Gastrocnemius medialis (tissue), 4 donors: ENCODE measurements at regions not wholly inside any gene's neighbourhood (a gene's known extent, or its start where the extent isn't known, plus 50 kb on each side); places are given as distances from the start of the nearest gene placed in this dataset.

Experiments used
- ATAC-seq, 2 donors: fragments of 150-250 bp; one replicate each; pipeline ENCODE4 v1.9.1; 2016
- DNase-seq, 2 donors: peaks; one replicate each; pipeline ENCODE4 v3.0.0-alpha.2; 2019
- H3K27ac ChIP-seq, 4 donors: fragments of 200-600 bp; sonication (generic); 1 replicate in 1 of 4; 2 replicates in 3 of 4; pipeline ENCODE4 v1.5.1; 2016 to 2018; ENCODE audit warnings: mild to moderate bottlenecking in 2 of 4, moderate library complexity in 1 of 4
- H3K27me3 ChIP-seq, 3 donors: fragments of 200-600 bp; sonication (generic) in 2 of 3; 1 replicate in 1 of 3; 2 replicates in 2 of 3; pipeline versions ENCODE4 v1.5.1 to v1.6.0; 2016 to 2019; ENCODE audit warnings: mild to moderate bottlenecking in 1 of 3, moderate library complexity in 1 of 3
- H3K36me3 ChIP-seq, 2 donors: fragments of 200-600 bp; sonication (generic) in 1 of 2; one replicate each; pipeline ENCODE4 v1.5.1; 2017 to 2018
- H3K4me1 ChIP-seq, 2 donors: fragments of 200-600 bp; sonication (generic) in 1 of 2; one replicate each; pipeline ENCODE4 v1.5.1; 2016 to 2017; ENCODE audit warnings: mild to moderate bottlenecking in 2 of 2
- H3K4me3 ChIP-seq, 4 donors: fragments of 200-600 bp; sonication (generic) in 3 of 4; 1 replicate in 1 of 4; 2 replicates in 3 of 4; pipeline ENCODE4 v1.5.1; 2016 to 2019; ENCODE audit warnings: mild to moderate bottlenecking in 2 of 4
- H3K9me3 ChIP-seq, 3 donors: fragments of 200-600 bp; sonication (generic) in 2 of 3; 1 replicate in 1 of 3; 2 replicates in 2 of 3; pipeline ENCODE4 v1.5.1; 2016 to 2019
- CTCF ChIP-seq, 5 experiments: fragments of 450-650 bp in 3 of 5; fragments of 200-600 bp in 2 of 5; sonication (generic) in 2 of 5; IDR thresholded peaks in 4 of 5; conservative IDR thresholded peaks in 1 of 5; 1 replicate in 4 of 5; 2 replicates in 1 of 5; pipeline ENCODE4 v1.5.1; 2016 to 2019; ENCODE audit warnings: antibody characterized with exemption in 5 of 5, mild to moderate bottlenecking in 3 of 5, moderate library complexity in 3 of 5
- POLR2A ChIP-seq, 2 donors: fragments of 450-650 bp; IDR thresholded peaks; one replicate each; pipeline ENCODE4 v1.6.1; 2017; ENCODE audit warnings: antibody characterized with exemption in 2 of 2, mild to moderate bottlenecking in 2 of 2, moderate library complexity in 2 of 2
- in situ Hi-C, 4 donors: fragments of 200-750 bp; cut with MboI; loops; one replicate each; pipeline versions ENCODE4 v1.15.0 to v1.8.0; 2017; ENCODE audit warnings: low sequenced_read_pairs in 4 of 4
- intact Hi-C: fragments of 100-400 bp; cut with DNase I; formaldehyde crosslinking; loops from one replicate; pipeline ENCODE4 v1.15.1; 2023; ENCODE audit warnings: low total_unique reads

- DNase-seq (no peak), ATAC-seq (no peak)
- no peak overlapping the region for H3K27ac ChIP-seq
- H3K4me3 ChIP-seq: no peak overlapping the region
- no peaks in the 10 kb centered on the region for H3K36me3 ChIP-seq
- no peaks in the 10 kb centered on the region for H3K9me3 ChIP-seq
- in situ Hi-C loops (no loop called here), intact Hi-C loops (no loop called here)
- no peak for TF ChIP-seq CTCF (IDR thresholded peaks at IDR 0.05 in 4 of 5, conservative IDR thresholded peaks at IDR 0.05 in 1 of 5)
- TF ChIP-seq POLR2A (IDR thresholded peaks at IDR 0.05): no peak
- H3K27me3 ChIP-seq: no peaks in the 10 kb centered on the region
- peaks cover 10 to 19% of the 10 kb centered on the region in 2 donors for H3K4me1 ChIP-seq
Observed at GRCh38 chr2:120951693-120952092, 216.0 kb downstream of the GLI2 start.

- Histone ChIP-seq H3K4me1 (peaks cover 10 to 19% of the 10 kb centered on the region in 2 donors), H3K36me3 (no peaks in the 10 kb centered on the region), H3K9me3 (no peaks in the 10 kb centered on the region), H3K27ac (no peak overlapping the region), H3K4me3 (no peak overlapping the region), H3K27me3 (no peaks in the 10 kb centered on the region)
- in situ Hi-C loops: no loop called here
- no peak for ATAC-seq
- intact Hi-C loops: no loop called here
- no peak for DNase-seq
- TF ChIP-seq POLR2A (IDR thresholded peaks at IDR 0.05) (no peak), CTCF (IDR thresholded peaks at IDR 0.05 in 4 of 5, conservative IDR thresholded peaks at IDR 0.05 in 1 of 5) (no peak)
Observed at GRCh38 chr2:120952318-120952717, 216.7 kb downstream of the GLI2 start.

- H3K4me1 ChIP-seq: peaks cover 10 to 16% of the 10 kb centered on the region in 2 donors
- H3K27me3 ChIP-seq: no peaks in the 10 kb centered on the region
- DNase-seq (no peak), ATAC-seq (no peak)
- in situ Hi-C loops (no loop called here), intact Hi-C loops (no loop called here)
- no peak overlapping the region for H3K4me3 ChIP-seq
- no peaks in the 10 kb centered on the region for H3K36me3 ChIP-seq
- no peak overlapping the region for H3K27ac ChIP-seq
- no peaks in the 10 kb centered on the region for H3K9me3 ChIP-seq
- no peak for TF ChIP-seq CTCF (IDR thresholded peaks at IDR 0.05 in 4 of 5, conservative IDR thresholded peaks at IDR 0.05 in 1 of 5)
- TF ChIP-seq POLR2A (IDR thresholded peaks at IDR 0.05): no peak
Observed at GRCh38 chr2:120953066-120953756, 217.5 kb downstream of the GLI2 start.

- intact Hi-C loops (no loop called here), in situ Hi-C loops (no loop called here)
- Histone ChIP-seq H3K27me3 (no peaks in the 10 kb centered on the region), H3K4me1 (peaks cover 4 to 8% of the 10 kb centered on the region in 2 donors), H3K9me3 (no peaks in the 10 kb centered on the region), H3K4me3 (no peak overlapping the region), H3K36me3 (no peaks in the 10 kb centered on the region), H3K27ac (no peak overlapping the region)
- DNase-seq (no peak), ATAC-seq (no peak)
- TF ChIP-seq POLR2A (IDR thresholded peaks at IDR 0.05): no peak
- TF ChIP-seq CTCF (IDR thresholded peaks at IDR 0.05 in 4 of 5, conservative IDR thresholded peaks at IDR 0.05 in 1 of 5): no peak
Observed at GRCh38 chr2:120953843-120954584, 218.3 kb downstream of the GLI2 start.
